GM12864 (cell line): ENCODE measurements at regions not wholly inside any gene's neighbourhood (a gene's known extent, or its start where the extent isn't known, plus 50 kb on each side); places are given as distances from the start of the nearest gene placed in this dataset.

Experiments
- DNase-seq: peaks from one replicate; pipeline ENCODE4 v3.0.0-alpha.2; 2011; ENCODE audit warnings: low read depth
- H3K4me3 ChIP-seq: 2 replicates; pipeline ENCODE4 v1.5.1; 2011; ENCODE audit warnings: mild to moderate bottlenecking, low read depth, low read length, control low read depth
- CTCF ChIP-seq: IDR thresholded peaks from 2 replicates; pipeline ENCODE4 v1.5.1; 2011; ENCODE audit warnings: low read depth, mild to moderate bottlenecking, moderate library complexity, low read length, control low read depth, inconsistent platforms; ENCODE audit errors: missing control alignments

GRCh38 chr13:111394211-111394922, 73.9 kb downstream of the TEX29 start:
- TF ChIP-seq CTCF: no peak
- no peak for DNase-seq
- H3K4me3 ChIP-seq: no peak overlapping the region

- H3K4me3 ChIP-seq: no peak overlapping the region
- no peak for TF ChIP-seq CTCF
Observed at GRCh38 chr13:111395511-111396393, 75.3 kb downstream of the TEX29 start.

GRCh38 chr13:111396457-111396856, 76.0 kb downstream of the TEX29 start:
- no peak overlapping the region for H3K4me3 ChIP-seq
- no peak for TF ChIP-seq CTCF
- DNase-seq: no peak

More at GRCh38 chr13:111395511-111396393, 75.3 kb downstream of the TEX29 start:
- DNase-seq: no peak

- no peak for TF ChIP-seq CTCF
- H3K4me3 ChIP-seq: no peak overlapping the region
- DNase-seq: no peak
Observed at GRCh38 chr13:111397202-111397880, 76.9 kb downstream of the TEX29 start.

- DNase-seq: no peak
- no peak for TF ChIP-seq CTCF
- H3K4me3 ChIP-seq: no peak overlapping the region
Observed at GRCh38 chr13:111398196-111398595, 77.8 kb downstream of the TEX29 start.

- H3K4me3 ChIP-seq: no peak overlapping the region
- no peak for DNase-seq
- no peak for TF ChIP-seq CTCF
Observed at GRCh38 chr13:111398715-111399299, 78.4 kb downstream of the TEX29 start.
